Nephron progenitor cell (in vitro differentiated cells): ENCODE measurements at regions not wholly inside any gene's neighbourhood (a gene's known extent, or its start where the extent isn't known, plus 50 kb on each side); places are given as distances from the start of the nearest gene placed in this dataset.

ENCODE experiments used
- DNase-seq: peaks from one replicate; pipeline ENCODE4 v3.0.0; 2021
- H3K27ac Mint-ChIP-seq: 2 replicates; pipeline ENCODE4 v1.8.0; 2021; ENCODE audit warnings: mild to moderate bottlenecking, moderate library complexity, mixed read lengths
- H3K27me3 Mint-ChIP-seq: 2 replicates; pipeline ENCODE4 v1.8.0; 2021; ENCODE audit warnings: mild to moderate bottlenecking, low read depth, mixed read lengths; ENCODE audit not compliant: poor library complexity
- H3K36me3 Mint-ChIP-seq: 2 replicates; pipeline ENCODE4 v1.8.0; 2021; ENCODE audit warnings: low read depth, mixed read lengths
- H3K4me1 Mint-ChIP-seq: 2 replicates; pipeline ENCODE4 v1.8.0; 2021; ENCODE audit warnings: mixed read lengths
- H3K4me3 Mint-ChIP-seq: 2 replicates; pipeline ENCODE4 v1.8.0; 2021; ENCODE audit warnings: mild to moderate bottlenecking, moderate library complexity, mixed read lengths
- H3K9me3 Mint-ChIP-seq: 2 replicates; pipeline ENCODE4 v1.8.0; 2021; ENCODE audit warnings: mild to moderate bottlenecking, moderate library complexity, mixed read lengths
- TF ChIP-seq, protein P1 (sequence below): fragments of 200-600 bp; sonication (generic); IDR thresholded peaks from 2 replicates; pipeline ENCODE4 v1.5.0; 2021; ENCODE audit warnings: antibody characterized with exemption

- no peak for DNase-seq
- TF ChIP-seq, protein P1, sequence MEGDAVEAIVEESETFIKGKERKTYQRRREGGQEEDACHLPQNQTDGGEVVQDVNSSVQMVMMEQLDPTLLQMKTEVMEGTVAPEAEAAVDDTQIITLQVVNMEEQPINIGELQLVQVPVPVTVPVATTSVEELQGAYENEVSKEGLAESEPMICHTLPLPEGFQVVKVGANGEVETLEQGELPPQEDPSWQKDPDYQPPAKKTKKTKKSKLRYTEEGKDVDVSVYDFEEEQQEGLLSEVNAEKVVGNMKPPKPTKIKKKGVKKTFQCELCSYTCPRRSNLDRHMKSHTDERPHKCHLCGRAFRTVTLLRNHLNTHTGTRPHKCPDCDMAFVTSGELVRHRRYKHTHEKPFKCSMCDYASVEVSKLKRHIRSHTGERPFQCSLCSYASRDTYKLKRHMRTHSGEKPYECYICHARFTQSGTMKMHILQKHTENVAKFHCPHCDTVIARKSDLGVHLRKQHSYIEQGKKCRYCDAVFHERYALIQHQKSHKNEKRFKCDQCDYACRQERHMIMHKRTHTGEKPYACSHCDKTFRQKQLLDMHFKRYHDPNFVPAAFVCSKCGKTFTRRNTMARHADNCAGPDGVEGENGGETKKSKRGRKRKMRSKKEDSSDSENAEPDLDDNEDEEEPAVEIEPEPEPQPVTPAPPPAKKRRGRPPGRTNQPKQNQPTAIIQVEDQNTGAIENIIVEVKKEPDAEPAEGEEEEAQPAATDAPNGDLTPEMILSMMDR = no peak
- no peaks in the 10 kb centered on the region for H3K27me3 Mint-ChIP-seq
- H3K27ac Mint-ChIP-seq = no peak overlapping the region
- H3K4me3 Mint-ChIP-seq = no peak overlapping the region
- H3K4me1 Mint-ChIP-seq = peaks cover 16% of the 10 kb centered on the region
- H3K9me3 Mint-ChIP-seq = no peaks in the 10 kb centered on the region
- H3K36me3 Mint-ChIP-seq = no peaks in the 10 kb centered on the region
These were observed 979.7 kb upstream of the SLC10A2 start for GRCh38 chr13:104045907-104046306.

- Mint-ChIP-seq H3K9me3 (peaks cover 7% of the 10 kb centered on the region), H3K27me3 (no peaks in the 10 kb centered on the region), H3K27ac (no peak overlapping the region), H3K4me1 (peaks cover 16% of the 10 kb centered on the region), H3K36me3 (no peaks in the 10 kb centered on the region), H3K4me3 (no peak overlapping the region)
- DNase-seq = no peak
- TF ChIP-seq, protein P1 = no peak
These were observed 977.0 kb upstream of the SLC10A2 start for GRCh38 chr13:104043184-104043583.

GRCh38 chr13:104034891-104035290, 968.7 kb upstream of the SLC10A2 start:
- Mint-ChIP-seq H3K27me3 (no peaks in the 10 kb centered on the region), H3K4me3 (no peak overlapping the region), H3K36me3 (no peaks in the 10 kb centered on the region), H3K9me3 (peaks cover 2% of the 10 kb centered on the region), H3K4me1 (no peaks in the 10 kb centered on the region), H3K27ac (no peak overlapping the region)
- TF ChIP-seq, protein P1 = no peak
- DNase-seq = no peak

DNA sequence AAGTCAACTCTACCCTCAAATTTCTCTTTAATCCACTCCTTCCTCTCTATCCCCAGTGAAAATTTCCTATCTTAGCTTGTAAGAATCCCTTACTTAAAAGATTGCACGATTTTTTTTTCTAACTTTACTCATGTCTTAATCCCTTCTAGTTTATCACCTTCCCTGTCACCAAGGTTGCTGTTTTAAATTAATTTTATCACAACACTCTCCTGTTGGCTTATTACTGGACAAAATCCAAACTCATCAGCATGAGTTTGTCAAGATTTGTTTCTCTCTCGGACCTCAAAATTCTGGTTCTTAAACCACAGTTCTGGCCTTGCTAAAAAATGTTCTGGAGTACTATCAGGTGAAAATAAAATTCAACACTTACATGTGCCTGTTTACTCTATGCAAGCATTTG, 959.1 kb upstream of the SLC10A2 start:
- Mint-ChIP-seq H3K4me3 (no peak overlapping the region), H3K9me3 (no peaks in the 10 kb centered on the region), H3K36me3 (no peaks in the 10 kb centered on the region), H3K27ac (no peak overlapping the region), H3K27me3 (no peaks in the 10 kb centered on the region), H3K4me1 (no peaks in the 10 kb centered on the region)
- DNase-seq = no peak
- TF ChIP-seq, protein P1 = no peak

GRCh38 chr13:104024416-104025170, 958.4 kb upstream of the SLC10A2 start:
- Mint-ChIP-seq H3K27me3 (no peaks in the 10 kb centered on the region), H3K4me3 (no peak overlapping the region), H3K4me1 (no peaks in the 10 kb centered on the region), H3K36me3 (no peaks in the 10 kb centered on the region), H3K27ac (no peak overlapping the region), H3K9me3 (no peaks in the 10 kb centered on the region)
- TF ChIP-seq, protein P1 = no peak
- no peak for DNase-seq

DNA sequence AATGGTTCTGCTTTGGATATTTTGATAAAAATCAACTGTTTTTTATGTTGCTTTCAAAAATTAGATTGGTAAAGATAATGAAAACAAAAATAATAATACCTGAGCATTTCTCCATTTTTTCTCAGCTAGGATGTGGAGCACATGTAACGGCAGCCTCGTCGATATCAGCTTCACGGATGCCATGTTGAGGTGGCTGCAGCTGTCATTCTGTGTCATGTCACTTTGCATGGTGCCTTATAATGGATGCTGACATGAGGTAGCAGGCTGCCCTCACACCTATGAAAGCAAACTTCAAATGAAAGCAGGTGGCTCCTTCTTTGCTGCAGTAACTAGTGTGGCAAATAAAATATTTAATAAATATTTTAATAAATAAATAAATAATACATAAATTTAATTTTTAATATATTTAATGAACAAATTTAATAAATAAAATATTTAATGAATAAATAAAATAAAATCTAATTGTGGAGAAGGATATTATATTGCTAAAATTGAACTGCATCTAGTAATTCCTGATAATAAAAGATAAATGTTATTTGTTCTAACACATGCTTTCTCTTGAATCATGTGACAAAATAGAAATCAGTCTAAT, 955.7 kb upstream of the SLC10A2 start:
- H3K4me1 Mint-ChIP-seq = no peaks in the 10 kb centered on the region
- no peaks in the 10 kb centered on the region for H3K9me3 Mint-ChIP-seq
- no peak for DNase-seq
- no peaks in the 10 kb centered on the region for H3K36me3 Mint-ChIP-seq
- no peak overlapping the region for H3K4me3 Mint-ChIP-seq
- TF ChIP-seq, protein P1 = no peak
- no peak overlapping the region for H3K27ac Mint-ChIP-seq
- H3K27me3 Mint-ChIP-seq = no peaks in the 10 kb centered on the region
